ENCODE measurements at regions not wholly inside any gene's neighbourhood (a gene's known extent, or its start where the extent isn't known, plus 50 kb on each side); places are given as distances from the start of the nearest gene placed in this dataset.
"Not testable (repeated sequence)": the region's sequence is repeated elsewhere in the genome, so short reads cannot be mapped to it uniquely, and the experiment has no call there.

- no peaks in the 10 kb centered on the region for H3K36me3 Mint-ChIP-seq (ENCODE audit: insufficient read depth)
- TF ChIP-seq CTCF (IDR thresholded peaks at IDR 0.05; ENCODE audit: unreplicated experiment): no peak
- H3K4me1 Mint-ChIP-seq (ENCODE audit: low read depth): peaks cover 26% of the 10 kb centered on the region
- H3K9me3 Mint-ChIP-seq (ENCODE audit: low read depth): no peaks in the 10 kb centered on the region
- no peaks in the 10 kb centered on the region for H3K27me3 Mint-ChIP-seq
- no peak for DNase-seq (ENCODE audit: low spot score, unreplicated experiment)
- no peak overlapping the region for H3K4me3 Mint-ChIP-seq (ENCODE audit: low read depth)
- no peak overlapping the region for H3K27ac Mint-ChIP-seq
These were observed 426.4 kb downstream of the PREX1 start for GRCh38 chr20:48401359-48401758.

GRCh38 chr20:48400009-48400408 is 427.8 kb downstream of the PREX1 start:
- Mint-ChIP-seq H3K4me1 (ENCODE audit: low read depth) (peaks cover 35% of the 10 kb centered on the region), H3K9me3 (ENCODE audit: low read depth) (no peaks in the 10 kb centered on the region), H3K4me3 (ENCODE audit: low read depth) (no peak overlapping the region), H3K27ac (no peak overlapping the region), H3K36me3 (ENCODE audit: insufficient read depth) (no peaks in the 10 kb centered on the region), H3K27me3 (no peaks in the 10 kb centered on the region)
- no peak for DNase-seq (ENCODE audit: low spot score, unreplicated experiment)
- TF ChIP-seq CTCF (IDR thresholded peaks at IDR 0.05; ENCODE audit: unreplicated experiment): no peak

- no peaks in the 10 kb centered on the region for H3K36me3 Mint-ChIP-seq (ENCODE audit: insufficient read depth)
- peak overlapping the region; percentile 95 for H3K27ac Mint-ChIP-seq
- no peak for DNase-seq (ENCODE audit: low spot score, unreplicated experiment)
- no peak for TF ChIP-seq CTCF (IDR thresholded peaks at IDR 0.05; ENCODE audit: unreplicated experiment)
- H3K4me3 Mint-ChIP-seq (ENCODE audit: low read depth): no peak overlapping the region
- H3K4me1 Mint-ChIP-seq (ENCODE audit: low read depth): peaks cover 43% of the 10 kb centered on the region
- no peaks in the 10 kb centered on the region for H3K9me3 Mint-ChIP-seq (ENCODE audit: low read depth)
- no peaks in the 10 kb centered on the region for H3K27me3 Mint-ChIP-seq
These were observed 429.0 kb downstream of the PREX1 start for GRCh38 chr20:48398506-48399449.

GRCh38 chr20:48396981-48397861 is 430.6 kb downstream of the PREX1 start:
- H3K4me1 Mint-ChIP-seq (ENCODE audit: low read depth): peaks cover 44% of the 10 kb centered on the region
- H3K27ac Mint-ChIP-seq; DNase-seq (ENCODE audit: low spot score, unreplicated experiment); H3K27me3 Mint-ChIP-seq; H3K36me3 Mint-ChIP-seq (ENCODE audit: insufficient read depth); H3K9me3 Mint-ChIP-seq (ENCODE audit: low read depth); H3K4me3 Mint-ChIP-seq (ENCODE audit: low read depth): not testable (repeated sequence)

GRCh38 chr20:48395816-48396546 is 431.8 kb downstream of the PREX1 start:
- Mint-ChIP-seq H3K9me3 (ENCODE audit: low read depth) (peaks cover 6% of the 10 kb centered on the region), H3K27me3 (no peaks in the 10 kb centered on the region), H3K4me3 (ENCODE audit: low read depth) (no peak overlapping the region), H3K36me3 (ENCODE audit: insufficient read depth) (peaks cover 4% of the 10 kb centered on the region), H3K27ac (peak overlapping the region; percentile 86), H3K4me1 (ENCODE audit: low read depth) (peaks cover 44% of the 10 kb centered on the region)
- no peak for DNase-seq (ENCODE audit: low spot score, unreplicated experiment)
- TF ChIP-seq CTCF (IDR thresholded peaks at IDR 0.05; ENCODE audit: unreplicated experiment): no peak

Measured in progenitor cell of endocrine pancreas (in vitro differentiated cells).